ENCODE measurements at regions not wholly inside any gene's neighbourhood (a gene's known extent, or its start where the extent isn't known, plus 50 kb on each side); places are given as distances from the start of the nearest gene placed in this dataset.

DNA sequence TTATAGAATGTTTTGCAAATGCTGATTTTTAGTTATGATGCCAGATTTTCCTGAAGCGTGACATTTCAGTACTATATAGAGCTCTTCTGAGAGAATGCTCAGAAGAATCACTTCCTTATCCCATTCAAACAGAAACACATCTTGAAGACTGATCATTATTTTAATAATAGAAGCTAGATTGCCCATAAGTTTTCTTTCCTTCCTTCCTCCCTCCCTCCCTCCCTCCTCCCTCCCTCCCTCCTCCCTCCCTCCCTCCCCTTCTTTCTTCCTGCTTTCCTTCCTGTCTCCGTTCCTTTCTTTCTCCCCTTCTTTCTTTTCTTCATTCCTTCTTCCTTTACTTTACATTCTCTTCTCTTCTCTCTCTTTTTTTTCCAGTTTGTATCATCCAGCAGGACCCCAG is 767.4 kb downstream of the IRX1 start:
- DNase-seq (ENCODE audit: extremely low read depth, low read depth, low spot score), result no peak

DNA sequence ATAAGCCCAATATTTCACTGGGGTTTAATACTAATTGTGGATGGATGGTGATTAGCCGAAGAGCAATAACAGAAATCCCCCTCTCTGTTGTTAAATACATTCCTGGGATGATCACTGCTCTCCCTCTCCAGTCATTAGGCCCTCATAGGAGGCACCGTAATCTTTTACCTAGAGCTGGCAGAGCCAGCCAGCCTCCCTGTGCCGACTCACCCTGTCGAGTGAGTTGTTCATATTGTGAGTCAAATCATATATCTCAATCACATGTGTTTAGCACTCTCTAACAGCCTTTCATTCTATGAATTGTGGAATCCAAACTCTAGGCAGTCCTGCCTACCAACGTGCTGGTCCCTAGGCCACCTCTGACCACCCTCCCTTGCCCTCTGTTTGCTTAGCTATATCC is 771.0 kb downstream of the IRX1 start:
- DNase-seq (ENCODE audit: extremely low read depth, low read depth, low spot score), result no peak

- no peak for DNase-seq (ENCODE audit: extremely low read depth, low read depth, low spot score)
Observed at GRCh38 chr5:4370218-4370617, 769.9 kb upstream of the ADAMTS16 start.

- no peak for DNase-seq (ENCODE audit: extremely low read depth, low read depth, low spot score)
Observed at GRCh38 chr5:4372481-4372880, 767.6 kb upstream of the ADAMTS16 start.

DNA sequence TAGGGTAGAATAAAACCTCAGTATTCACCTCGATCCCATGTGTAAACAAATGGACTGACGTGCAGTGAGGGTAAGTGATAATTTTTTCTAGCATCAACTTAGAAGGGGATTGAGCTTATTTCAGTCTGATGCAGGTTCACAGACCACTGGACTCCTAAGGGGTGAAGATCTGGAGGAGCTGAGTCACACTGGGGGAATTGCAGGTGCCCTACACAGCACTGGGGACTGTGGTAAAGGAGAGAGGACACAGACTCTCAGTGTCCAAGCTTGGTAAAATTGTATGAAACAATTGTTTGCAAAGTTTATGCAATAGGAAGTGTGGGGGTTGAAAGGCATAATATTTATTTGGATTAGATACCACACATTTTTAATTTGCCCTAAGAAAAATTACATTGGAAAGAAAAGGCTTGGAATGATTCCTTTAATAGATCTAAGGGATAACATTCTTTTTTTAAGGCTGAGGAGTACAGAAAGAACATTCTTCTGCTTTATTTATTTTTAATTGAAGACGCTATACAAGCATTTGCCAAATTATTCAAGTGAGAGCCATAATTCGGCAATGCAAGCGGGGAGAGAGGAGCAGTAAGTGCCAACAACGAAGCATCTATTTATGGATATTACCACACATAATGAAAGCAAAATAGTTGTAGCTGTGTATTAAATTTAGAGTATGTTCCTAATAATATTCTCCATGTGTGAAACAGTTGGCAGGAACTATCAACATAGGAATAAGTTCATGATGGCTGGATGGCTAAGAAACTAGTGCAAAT is 766.9 kb upstream of the ADAMTS16 start:
- DNase-seq (ENCODE audit: extremely low read depth, low read depth, low spot score), result no peak

- DNase-seq (ENCODE audit: extremely low read depth, low read depth, low spot score), result no peak
Observed at GRCh38 chr5:4374866-4375265, 765.3 kb upstream of the ADAMTS16 start.

GRCh38 chr5:4375640-4376039 is 764.5 kb upstream of the ADAMTS16 start:
- DNase-seq (ENCODE audit: extremely low read depth, low read depth, low spot score), result no peak

DNA sequence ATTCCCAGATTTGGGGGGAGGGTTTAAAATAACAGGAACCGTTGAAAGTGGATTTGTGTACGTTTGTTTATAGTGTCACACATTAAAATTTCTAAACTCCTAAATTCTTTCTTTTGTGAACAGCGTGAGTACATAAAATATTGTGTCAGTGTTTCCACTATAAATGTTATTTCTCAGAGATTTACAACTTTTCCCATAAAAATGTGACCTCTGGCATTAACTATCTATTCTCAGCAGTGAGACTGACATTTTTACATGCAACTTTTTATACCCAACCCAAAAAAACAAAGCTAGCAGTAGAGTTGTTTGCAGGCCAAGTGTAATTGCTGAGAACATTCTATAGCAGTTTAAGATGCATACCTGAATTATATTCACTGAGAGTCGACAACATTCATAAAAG is 757.0 kb upstream of the ADAMTS16 start:
- DNase-seq (ENCODE audit: extremely low read depth, low read depth, low spot score), result no peak

DNA sequence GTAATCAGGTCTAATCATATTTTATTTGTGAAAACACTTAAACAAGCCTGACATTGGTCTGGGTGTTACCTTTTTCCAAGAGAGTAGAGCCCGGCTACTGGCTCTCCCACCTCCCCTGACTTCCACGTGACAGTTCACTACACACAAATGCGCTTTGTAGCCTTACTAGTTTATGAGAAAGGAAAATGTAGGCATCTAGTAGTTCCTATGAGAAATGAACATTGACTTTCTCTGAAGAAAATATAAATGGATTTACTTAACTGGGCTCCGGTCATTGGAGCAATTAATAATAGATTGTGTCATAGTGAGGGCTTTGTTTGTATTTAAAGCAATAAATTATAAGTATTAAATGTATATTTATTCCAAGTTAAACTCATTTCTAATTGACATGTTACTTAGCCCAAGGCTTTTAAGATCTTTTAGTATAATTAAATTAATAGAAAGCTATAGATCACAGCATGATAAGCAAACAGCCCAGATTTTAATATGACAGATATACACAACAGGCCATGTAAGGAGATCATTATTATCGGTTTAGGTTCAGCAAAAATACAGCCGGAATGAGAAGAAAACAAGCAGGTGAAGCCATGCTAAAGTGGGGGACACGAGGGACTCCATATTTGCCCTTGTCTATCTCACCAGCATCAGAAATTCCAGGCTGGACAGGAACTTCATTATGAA is 756.5 kb upstream of the ADAMTS16 start:
- no peak for DNase-seq (ENCODE audit: extremely low read depth, low read depth, low spot score)

DNA sequence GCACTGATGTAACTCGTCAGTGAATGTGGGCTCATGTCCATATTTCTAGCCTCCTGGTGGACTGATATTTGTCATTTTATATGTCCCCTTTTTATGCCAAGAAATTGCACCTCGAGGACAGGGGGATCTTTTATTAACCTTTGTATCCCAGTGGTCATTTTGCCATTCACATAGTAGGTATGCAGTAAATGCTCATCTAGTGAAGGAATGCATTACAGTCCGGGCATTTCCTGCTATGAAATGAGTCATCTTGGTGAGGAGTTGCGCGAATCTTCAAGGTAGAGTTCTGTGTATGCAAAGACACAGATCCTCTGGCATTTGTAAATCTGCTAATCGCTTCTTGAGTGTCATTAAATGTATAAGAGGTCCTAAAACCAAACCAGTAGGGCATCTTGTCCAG is 755.5 kb upstream of the ADAMTS16 start:
- DNase-seq (ENCODE audit: extremely low read depth, low read depth, low spot score), result no peak

DNA sequence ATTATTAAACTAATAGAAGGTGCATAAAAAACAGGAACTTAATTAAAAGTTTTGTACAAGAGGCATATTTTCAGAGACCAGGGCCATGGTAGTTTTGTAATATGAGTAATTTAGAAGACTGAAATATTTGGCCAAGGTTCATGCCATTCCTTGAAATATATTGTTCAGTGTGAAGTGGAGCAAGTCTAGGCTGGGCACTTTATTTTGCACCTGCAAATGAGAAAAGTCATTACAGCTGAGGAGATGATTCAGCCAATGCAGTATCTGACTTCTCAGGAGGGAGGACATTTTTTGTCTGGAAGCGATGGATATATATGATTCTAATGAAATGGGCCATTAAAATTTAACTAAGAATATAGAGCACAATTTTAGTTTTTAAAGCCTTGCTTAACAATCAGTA is 754.0 kb upstream of the ADAMTS16 start:
- no peak for DNase-seq (ENCODE audit: extremely low read depth, low read depth, low spot score)

GRCh38 chr5:4387290-4387689 is 752.8 kb upstream of the ADAMTS16 start:
- DNase-seq (ENCODE audit: extremely low read depth, low read depth, low spot score), result no peak

DNA sequence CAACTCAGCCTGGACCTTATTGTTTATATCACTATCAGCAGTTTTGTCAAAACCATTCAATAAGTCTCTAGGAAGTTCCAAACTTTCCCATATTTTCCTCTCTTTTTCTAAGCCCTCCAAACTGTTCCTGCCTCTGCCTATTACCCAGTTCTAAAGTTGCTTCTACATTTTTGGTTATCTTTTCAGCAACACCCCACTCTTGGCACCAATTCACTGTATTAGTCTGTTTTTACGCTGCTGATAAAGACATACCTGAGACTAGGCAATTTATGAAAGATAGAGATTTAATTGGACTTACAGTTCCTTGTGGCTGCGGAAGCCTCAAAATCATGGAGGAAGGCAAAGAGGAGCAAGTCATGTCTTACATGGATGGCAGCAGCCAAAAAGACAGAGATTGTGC is 744.4 kb upstream of the ADAMTS16 start:
- no peak for DNase-seq (ENCODE audit: extremely low read depth, low read depth, low spot score)

- DNase-seq (ENCODE audit: extremely low read depth, low read depth, low spot score), result no peak
Observed at GRCh38 chr5:4405614-4406219, 734.4 kb upstream of the ADAMTS16 start.

- DNase-seq (ENCODE audit: extremely low read depth, low read depth, low spot score), result no peak
Observed at GRCh38 chr5:4410151-4410550, 730.0 kb upstream of the ADAMTS16 start.

DNA sequence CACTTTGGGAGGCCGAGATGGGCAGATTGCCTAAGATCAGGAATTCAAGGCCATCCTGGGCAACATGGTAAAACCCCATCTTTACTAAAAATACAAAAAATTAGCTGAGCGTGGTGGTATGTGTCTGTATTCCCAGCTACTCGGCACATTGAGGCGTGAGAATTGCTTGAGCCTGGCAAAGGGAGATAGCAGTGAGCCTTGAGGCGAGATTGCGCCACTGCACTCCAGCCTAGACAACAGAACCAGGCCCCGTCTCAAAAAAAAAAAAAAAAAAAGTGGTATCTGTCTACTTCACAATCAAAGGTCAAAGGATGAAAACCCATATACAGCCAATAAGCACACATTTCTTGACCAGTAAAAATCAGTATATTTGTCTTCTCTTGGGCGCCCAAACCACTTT is 728.5 kb upstream of the ADAMTS16 start:
- no peak for DNase-seq (ENCODE audit: extremely low read depth, low read depth, low spot score)

DNA sequence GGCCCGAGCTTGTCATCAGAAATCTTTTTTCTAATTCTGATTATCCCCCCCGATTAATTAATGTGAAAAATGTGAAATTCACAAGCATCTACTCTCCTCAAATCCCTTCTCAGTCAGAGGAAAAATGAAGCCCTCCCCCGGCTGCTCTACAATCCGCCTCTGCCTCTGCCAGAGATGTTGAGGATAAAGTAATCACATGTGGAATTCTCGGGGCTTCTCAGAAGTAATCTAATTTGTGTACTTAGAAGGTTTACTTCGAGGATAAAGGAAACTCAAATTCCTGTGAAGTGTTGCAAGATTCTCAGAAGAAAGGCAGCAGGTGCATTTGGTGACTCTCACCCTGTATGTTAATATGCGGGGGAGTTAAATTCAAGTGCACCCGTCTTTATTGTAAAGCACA is 726.1 kb upstream of the ADAMTS16 start:
- DNase-seq (ENCODE audit: extremely low read depth, low read depth, low spot score), result no peak

DNA sequence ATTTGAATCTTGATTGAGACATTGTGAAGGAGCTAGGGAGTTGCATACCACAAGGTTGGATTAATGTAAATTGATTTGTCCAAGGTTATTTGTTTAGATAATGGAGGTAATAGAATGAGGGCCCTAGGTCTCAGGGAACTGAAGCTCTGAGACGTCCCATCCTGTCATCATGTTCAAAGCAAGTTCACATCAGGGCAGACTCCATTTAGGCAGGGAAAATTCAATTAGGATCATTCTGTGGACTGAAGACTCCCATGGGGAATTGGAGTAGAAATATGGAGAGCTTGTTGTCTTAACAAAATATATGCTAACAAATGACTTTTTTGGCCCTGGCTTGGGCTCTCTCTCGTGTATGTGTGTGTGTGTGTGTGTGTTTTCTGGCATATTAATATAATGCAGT is 722.0 kb upstream of the ADAMTS16 start:
- DNase-seq (ENCODE audit: extremely low read depth, low read depth, low spot score), result no peak

DNA sequence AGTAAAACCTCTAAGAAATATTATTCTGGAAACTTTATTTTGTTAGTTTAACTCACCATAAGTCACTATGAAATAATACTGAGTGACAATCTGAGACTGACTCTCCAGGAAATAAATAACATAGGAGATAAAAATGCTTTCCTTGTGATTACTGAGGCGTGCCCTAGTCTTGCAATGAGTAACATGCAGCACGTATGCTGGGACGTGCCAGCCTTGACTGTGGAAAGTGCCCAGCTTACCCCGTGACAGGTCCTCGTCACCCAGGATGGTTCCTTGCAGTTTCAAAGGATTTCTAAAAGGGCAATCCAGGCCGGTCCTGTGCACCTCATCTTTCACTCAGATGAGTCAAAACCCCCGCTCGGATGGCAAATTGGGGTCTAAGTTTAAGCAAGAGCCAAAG is 720.8 kb upstream of the ADAMTS16 start:
- DNase-seq (ENCODE audit: extremely low read depth, low read depth, low spot score), result no peak

GRCh38 chr5:4420177-4420576 is 720.0 kb upstream of the ADAMTS16 start:
- DNase-seq (ENCODE audit: extremely low read depth, low read depth, low spot score), result no peak

DNA sequence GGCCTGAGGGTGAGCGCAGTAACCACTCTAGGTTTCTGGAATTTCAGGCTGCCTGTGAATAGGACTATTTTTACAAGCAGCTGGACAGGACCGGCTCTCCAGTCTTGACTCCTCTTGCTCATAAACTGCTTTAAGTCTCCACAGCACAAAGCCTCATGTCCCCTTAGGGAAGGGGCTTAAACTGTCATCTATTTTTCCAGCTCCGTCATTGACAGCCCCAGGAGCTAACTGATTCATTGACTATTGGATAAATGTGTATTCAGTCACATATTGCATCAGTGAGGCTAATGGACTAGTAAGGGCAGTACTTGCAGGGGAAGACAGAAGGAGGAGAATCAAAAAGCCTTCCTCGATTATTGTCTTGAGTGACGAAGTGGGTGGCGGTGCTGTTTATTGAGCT is 719.4 kb upstream of the ADAMTS16 start:
- no peak for DNase-seq (ENCODE audit: extremely low read depth, low read depth, low spot score)

DNA sequence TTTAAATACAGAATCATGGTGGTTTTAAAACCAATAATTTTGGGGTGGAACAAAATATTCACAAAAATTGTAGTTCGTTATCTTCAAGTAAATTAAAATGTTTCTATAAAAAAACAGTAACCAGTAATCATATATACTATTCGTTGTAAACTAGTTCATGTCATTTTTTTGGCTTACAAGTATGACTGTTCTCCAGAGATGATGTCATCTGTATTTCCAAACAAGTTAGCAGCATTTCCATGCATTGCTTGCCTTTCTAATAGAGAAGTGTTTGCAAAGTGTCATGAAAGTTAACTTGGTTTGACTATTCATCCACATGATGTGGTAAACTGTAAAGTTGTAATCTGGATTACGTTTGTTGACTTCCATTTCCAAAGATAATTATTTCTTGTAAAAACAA is 717.9 kb upstream of the ADAMTS16 start:
- DNase-seq (ENCODE audit: extremely low read depth, low read depth, low spot score), result no peak
